H9 (cell line): ENCODE measurements at regions not wholly inside any gene's neighbourhood (a gene's known extent, or its start where the extent isn't known, plus 50 kb on each side); places are given as distances from the start of the nearest gene placed in this dataset.
"Not testable (repeated sequence)": the region's sequence is repeated elsewhere in the genome, so short reads cannot be mapped to it uniquely, and the experiment has no call there.

Experiments
- DNase-seq: peaks from one replicate; pipeline ENCODE4 v3.0.0-alpha.2; 2017
- H2AFZ ChIP-seq: one replicate; pipeline ENCODE4 v1.6.1; 2013; ENCODE audit warnings: mild to moderate bottlenecking, low read length, control low read depth, moderate library complexity
- H2AK5ac ChIP-seq: 2 replicates; pipeline ENCODE4 v1.6.1; 2013; ENCODE audit warnings: low read length, control low read depth, mixed read lengths; ENCODE audit not compliant: insufficient read length
- H2BK120ac ChIP-seq: one replicate; pipeline ENCODE4 v1.6.1; 2013; ENCODE audit warnings: low read depth, mild to moderate bottlenecking, low read length, control low read depth, inconsistent platforms; ENCODE audit not compliant: poor library complexity, severe bottlenecking
- H2BK12ac ChIP-seq: 2 replicates; pipeline ENCODE4 v1.6.1; 2013; ENCODE audit warnings: low read length, control low read depth, mixed read lengths, low read depth; ENCODE audit not compliant: insufficient read length
- H2BK15ac ChIP-seq: 2 replicates; pipeline ENCODE4 v1.6.1; 2013; ENCODE audit warnings: low read depth, low read length, control low read depth
- H2BK20ac ChIP-seq: one replicate; pipeline ENCODE4 v1.6.1; 2013; ENCODE audit warnings: low read depth, mild to moderate bottlenecking, low read length, control low read depth, inconsistent platforms; ENCODE audit not compliant: poor library complexity, severe bottlenecking
- H2BK5ac ChIP-seq: 2 replicates; pipeline ENCODE4 v1.6.1; 2013; ENCODE audit warnings: low read length, control low read depth, mixed read lengths; ENCODE audit not compliant: insufficient read length
- H3K14ac ChIP-seq: 2 replicates; pipeline ENCODE4 v1.6.1; 2013; ENCODE audit warnings: low read length, control low read depth; ENCODE audit not compliant: insufficient read depth
- H3K18ac ChIP-seq: 2 replicates; pipeline ENCODE4 v1.6.1; 2013; ENCODE audit warnings: low read depth, mild to moderate bottlenecking, mixed read lengths, low read length, control low read depth; ENCODE audit not compliant: insufficient read length
- H3K23ac ChIP-seq: 2 replicates; pipeline ENCODE4 v1.6.1; 2013; ENCODE audit warnings: low read length, control low read depth, mixed read lengths, low read depth; ENCODE audit not compliant: insufficient read length
- H3K23me2 ChIP-seq: 2 replicates; pipeline ENCODE4 v1.6.1; 2013; ENCODE audit warnings: low read depth, mild to moderate bottlenecking, mixed read lengths, low read length, control low read depth; ENCODE audit not compliant: insufficient read length, poor library complexity, severe bottlenecking
- H3K27ac ChIP-seq: 2 replicates; pipeline ENCODE4 v1.5.1; 2013; ENCODE audit warnings: low read length, control low read depth, mixed read lengths, low read depth; ENCODE audit not compliant: insufficient read length
- H3K27me3 ChIP-seq: 2 replicates; pipeline ENCODE4 v1.6.1; 2013; ENCODE audit warnings: low read length, control low read depth, inconsistent platforms; ENCODE audit not compliant: insufficient read depth
- H3K4ac ChIP-seq: 2 replicates; pipeline ENCODE4 v1.6.1; 2013; ENCODE audit warnings: low read depth, mild to moderate bottlenecking, control low read depth, inconsistent platforms, low read length, moderate library complexity
- H3K4me1 ChIP-seq: 2 replicates; pipeline ENCODE4 v1.6.1; 2013; ENCODE audit warnings: low read length, control low read depth, inconsistent platforms; ENCODE audit not compliant: insufficient read depth
- H3K4me2 ChIP-seq: 2 replicates; pipeline ENCODE4 v1.6.1; 2013; ENCODE audit warnings: low read length, control low read depth, mixed read lengths; ENCODE audit not compliant: insufficient read length, insufficient read depth
- H3K56ac ChIP-seq: 2 replicates; pipeline ENCODE4 v1.6.1; 2013; ENCODE audit warnings: low read depth, mild to moderate bottlenecking, mixed read lengths, low read length, control low read depth; ENCODE audit not compliant: insufficient read length
- H3K79me1 ChIP-seq: 2 replicates; pipeline ENCODE4 v1.6.1; 2013; ENCODE audit warnings: low read depth, mild to moderate bottlenecking, moderate library complexity, low read length, control low read depth, inconsistent platforms; ENCODE audit not compliant: insufficient read depth, poor library complexity, severe bottlenecking
- H3K79me2 ChIP-seq: 2 replicates; pipeline ENCODE4 v1.6.1; 2013; ENCODE audit warnings: low read length, control low read depth, inconsistent platforms; ENCODE audit not compliant: insufficient read depth
- H3K9ac ChIP-seq: 2 replicates; pipeline ENCODE4 v1.6.1; 2013; ENCODE audit warnings: low read length, control low read depth, mixed read lengths; ENCODE audit not compliant: insufficient read length; ENCODE audit errors: extremely low read depth
- H3K9me3 ChIP-seq: one replicate; pipeline ENCODE4 v1.6.1; 2013; ENCODE audit warnings: low read depth, low read length, inconsistent platforms; ENCODE audit not compliant: control insufficient read depth
- H3T11ph ChIP-seq: one replicate; pipeline ENCODE4 v1.6.1; 2013; ENCODE audit warnings: mild to moderate bottlenecking, low read length, control low read depth, inconsistent platforms
- H4K20me1 ChIP-seq: one replicate; pipeline ENCODE4 v1.6.1; 2013; ENCODE audit not compliant: control insufficient read depth, insufficient read length, insufficient read depth
- H4K5ac ChIP-seq: 2 replicates; pipeline ENCODE4 v1.6.1; 2013; ENCODE audit warnings: low read depth, mild to moderate bottlenecking, mixed read lengths, low read length, control low read depth; ENCODE audit not compliant: insufficient read length
- H4K8ac ChIP-seq: replicated peaks from 2 replicates; pipeline ENCODE4 v1.6.1; 2013; ENCODE audit warnings: low read length, control low read depth, mixed read lengths, low read depth; ENCODE audit not compliant: insufficient read length
- H4K91ac ChIP-seq: 2 replicates; pipeline ENCODE4 v1.6.1; 2013; ENCODE audit warnings: low read depth, mild to moderate bottlenecking, moderate library complexity, mixed read lengths, low read length, control low read depth; ENCODE audit not compliant: insufficient read length
- H3K27ac Mint-ChIP-seq, 3 experiments: 2 replicates in 2 of 3; 3 replicates in 1 of 3; pipeline ENCODE4 v1.8.0; 2020 to 2021; ENCODE audit warnings: mixed read lengths in 3 of 3, mild to moderate bottlenecking in 1 of 3, moderate library complexity in 1 of 3
- H3K27me3 Mint-ChIP-seq: 2 replicates; pipeline ENCODE4 v1.8.0; 2021; ENCODE audit warnings: low read depth, mild to moderate bottlenecking, moderate library complexity, mixed read lengths
- H3K36me3 Mint-ChIP-seq, 3 experiments: 2 replicates in 2 of 3; 3 replicates in 1 of 3; pipeline ENCODE4 v1.8.0; 2020 to 2021; ENCODE audit warnings: low read depth in 3 of 3, mixed read lengths in 3 of 3; ENCODE audit not compliant: insufficient read depth in 1 of 3
- H3K4me1 Mint-ChIP-seq, 2 experiments: 2 replicates each; pipeline ENCODE4 v1.8.0; 2020; ENCODE audit warnings: mixed read lengths in 2 of 2
- H3K4me3 Mint-ChIP-seq, 2 experiments: 2 replicates in 1 of 2; 3 replicates in 1 of 2; pipeline ENCODE4 v1.8.0; 2020 to 2021; ENCODE audit warnings: mild to moderate bottlenecking in 2 of 2, mixed read lengths in 2 of 2, moderate library complexity in 1 of 2
- H3K9me3 Mint-ChIP-seq, 2 experiments: 2 replicates in 1 of 2; 3 replicates in 1 of 2; pipeline ENCODE4 v1.8.0; 2020; ENCODE audit warnings: mild to moderate bottlenecking in 2 of 2, mixed read lengths in 2 of 2, moderate library complexity in 1 of 2
- WGBS: extraction: QIAGEN DNeasy Blood & Tissue Kit; methylation state at CpG from one replicate; pipeline ENCODE4 v1.1.7; 2013; ENCODE audit warnings: missing lambda C conversion rate, low lambda C conversion rate, mixed read lengths; ENCODE audit not compliant: insufficient read length; ENCODE audit errors: extremely low coverage; 5-methylcytosine and 5-hydroxymethylcytosine counted together

GRCh38 chr10:42234506-42234905 lies 403.9 kb downstream of the ZNF33B start:
- H3K9ac ChIP-seq, H4K91ac ChIP-seq, H2BK15ac ChIP-seq, H3K4me1 ChIP-seq, H3K27ac Mint-ChIP-seq, H3T11ph ChIP-seq, H3K27ac ChIP-seq, H3K18ac ChIP-seq, H3K27me3 ChIP-seq, H3K56ac ChIP-seq, H3K4me2 ChIP-seq, H3K4me3 Mint-ChIP-seq, H4K5ac ChIP-seq, H2AK5ac ChIP-seq, H2BK5ac ChIP-seq, H3K4ac ChIP-seq, H3K23ac ChIP-seq, H3K23me2 ChIP-seq, H3K79me2 ChIP-seq, H3K4me1 Mint-ChIP-seq, H2BK12ac ChIP-seq, H3K79me1 ChIP-seq, H2AFZ ChIP-seq, H2BK20ac ChIP-seq, H3K14ac ChIP-seq, H2BK120ac ChIP-seq, DNase-seq, H4K8ac ChIP-seq, H3K27me3 Mint-ChIP-seq, H4K20me1 ChIP-seq: not testable (repeated sequence)
- no CpG with 5 or more reads among the region's 5 CpGs for WGBS
- peaks cover 40% of the 10 kb centered on the region for H3K9me3 ChIP-seq
- peaks cover 0 to 13% (median 5%) of the 10 kb centered on the region in 3 experiments; a peak in 5 of 7 replicates for H3K36me3 Mint-ChIP-seq
- peaks cover 67 to 87% of the 10 kb centered on the region in 2 experiments for H3K9me3 Mint-ChIP-seq

DNA sequence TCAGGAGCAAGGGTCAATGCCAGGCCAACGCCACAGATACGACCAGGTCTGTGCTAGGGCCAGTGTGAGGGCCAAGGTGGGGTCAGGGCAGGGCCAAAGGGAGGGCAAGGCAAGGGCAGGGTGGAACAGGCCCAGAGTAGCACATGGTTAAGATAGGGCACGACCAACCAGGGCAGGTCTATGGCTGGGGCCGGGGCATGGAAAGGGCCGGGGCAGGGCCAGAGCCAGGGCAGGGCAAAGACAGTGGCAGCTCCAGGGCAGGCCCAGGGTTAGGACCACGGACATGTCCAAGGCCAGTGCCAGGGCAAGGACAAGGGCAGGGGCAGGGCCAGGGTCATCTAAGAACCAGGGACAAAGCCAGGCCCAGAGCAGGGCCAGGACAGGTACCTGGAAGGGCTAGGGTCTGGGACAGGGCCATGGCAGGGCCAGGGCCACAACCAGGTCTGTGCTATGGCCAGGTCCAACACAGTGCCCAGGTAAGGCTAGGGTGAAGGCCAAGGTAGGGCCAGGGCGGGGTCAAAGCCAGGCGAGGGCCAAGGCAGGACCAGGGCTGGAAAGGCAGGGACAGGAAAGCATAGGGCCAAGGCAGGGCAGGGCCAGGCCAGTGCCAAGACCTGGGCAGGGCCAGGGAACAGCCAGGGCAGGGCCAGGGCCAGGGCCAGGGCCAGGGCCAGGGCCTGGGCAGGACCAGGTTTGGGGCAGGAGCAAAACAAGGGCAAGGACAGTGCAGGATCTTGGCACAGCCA lies 404.7 kb downstream of the ZNF33B start:
- H4K8ac ChIP-seq, H3K4ac ChIP-seq, H2BK15ac ChIP-seq, H3K9ac ChIP-seq, H2BK12ac ChIP-seq, H4K91ac ChIP-seq, H3K4me1 Mint-ChIP-seq, H2AK5ac ChIP-seq, H3K27ac Mint-ChIP-seq, H3K56ac ChIP-seq, H4K5ac ChIP-seq, H3K18ac ChIP-seq, H3K79me2 ChIP-seq, H3K4me2 ChIP-seq, H2AFZ ChIP-seq, H3K27me3 Mint-ChIP-seq, H4K20me1 ChIP-seq, H2BK5ac ChIP-seq, H3K23ac ChIP-seq, DNase-seq, H3K4me3 Mint-ChIP-seq, H3K27me3 ChIP-seq, H2BK120ac ChIP-seq, H3K27ac ChIP-seq, H3K14ac ChIP-seq, H3T11ph ChIP-seq, H2BK20ac ChIP-seq, H3K4me1 ChIP-seq, H3K79me1 ChIP-seq, H3K23me2 ChIP-seq: not testable (repeated sequence)
- Mint-ChIP-seq H3K9me3 (peaks cover 61 to 81% of the 10 kb centered on the region in 2 experiments), H3K36me3 (peaks cover 1 to 14% (median 5%) of the 10 kb centered on the region in 3 experiments; a peak in 6 of 7 replicates)
- no CpG with 5 or more reads among the region's 8 CpGs for WGBS
- peaks cover 40% of the 10 kb centered on the region for H3K9me3 ChIP-seq
